H1 (cell line): ENCODE measurements at regions not wholly inside any gene's neighbourhood (a gene's known extent, or its start where the extent isn't known, plus 50 kb on each side); places are given as distances from the start of the nearest gene placed in this dataset.

Source experiments
- CTCF ChIA-PET: fragments of 300-600 bp; sonication (Branson Sonifier 250); formaldehyde crosslinking; loops from one replicate; lab custom pipeline; 2021; ENCODE audit not compliant: partially characterized antibody; lab: Charles Lee
- POLR2A ChIA-PET: fragments of 300-600 bp; sonication (Branson Sonifier 250); formaldehyde crosslinking; loops from one replicate; lab custom pipeline; 2021; ENCODE audit warnings: inconsistent platforms; ENCODE audit not compliant: partially characterized antibody; lab: Charles Lee
- DNase-seq, 2 experiments: peaks; one replicate each; pipeline versions ENCODE4 v3.0.0 to v3.0.0-alpha.2; 2010 to 2022; ENCODE audit warnings: low spot score in 2 of 2, low read depth in 1 of 2, mixed read lengths in 1 of 2
- FAIRE-seq: peaks from 2 replicates; lab custom pipeline; 2011; peaks lifted over from hg19 to GRCh38; lab: Jason Lieb, UNC
- H2AFZ ChIP-seq: 2 replicates; pipeline ENCODE4 v1.8.1; 2012; ENCODE audit warnings: low read length, inconsistent platforms
- H2AK5ac ChIP-seq: 2 replicates; pipeline ENCODE4 v1.6.1; 2013; ENCODE audit warnings: low read depth, low read length
- H2BK120ac ChIP-seq: replicated peaks from 2 replicates; pipeline ENCODE3; 2013; ENCODE audit warnings: low read depth, low read length, inconsistent platforms
- H2BK12ac ChIP-seq: 2 replicates; pipeline ENCODE4 v1.6.1; 2013; ENCODE audit warnings: low read depth, low read length
- H2BK15ac ChIP-seq: 2 replicates; pipeline ENCODE4 v1.6.1; 2013; ENCODE audit warnings: low read length
- H2BK20ac ChIP-seq: 2 replicates; pipeline ENCODE4 v1.6.1; 2013; ENCODE audit warnings: low read length
- H2BK5ac ChIP-seq: 2 replicates; pipeline ENCODE4 v1.6.1; 2013; ENCODE audit warnings: low read depth, low read length
- H3K14ac ChIP-seq: 2 replicates; pipeline ENCODE4 v1.6.1; 2013; ENCODE audit warnings: inconsistent platforms; ENCODE audit not compliant: insufficient read length
- H3K18ac ChIP-seq: 2 replicates; pipeline ENCODE4 v1.6.1; 2013; ENCODE audit warnings: low read length; ENCODE audit errors: extremely low read depth
- H3K23ac ChIP-seq: 2 replicates; pipeline ENCODE4 v1.6.1; 2013; ENCODE audit warnings: inconsistent platforms; ENCODE audit not compliant: insufficient read length
- H3K23me2 ChIP-seq: 2 replicates; pipeline ENCODE4 v1.6.1; 2013; ENCODE audit warnings: low read depth, low read length
- H3K27ac ChIP-seq: 2 replicates; pipeline ENCODE4 v1.6.1; 2011; ENCODE audit warnings: low read depth, low read length, inconsistent platforms
- H3K27me3 ChIP-seq, 4 experiments: replicated peaks in 1 of 4; 1 replicate in 1 of 4; 2 replicates in 3 of 4; pipeline versions ENCODE4 v1.6.1 to v1.8.1; 2011 to 2013; ENCODE audit warnings: low read length in 3 of 4, mild to moderate bottlenecking in 3 of 4, inconsistent platforms in 2 of 4, mixed read lengths in 2 of 4, moderate library complexity in 1 of 4; ENCODE audit not compliant: control insufficient read depth in 3 of 4, insufficient read depth in 3 of 4; ENCODE audit errors: extremely low read depth in 1 of 4
- H3K36me3 ChIP-seq, 4 experiments: 2 replicates each; pipeline versions ENCODE4 v1.6.1 to v1.8.1; 2011 to 2013; ENCODE audit warnings: mild to moderate bottlenecking in 4 of 4, low read length in 3 of 4, moderate library complexity in 2 of 4, control low read depth in 1 of 4, inconsistent platforms in 1 of 4; ENCODE audit not compliant: insufficient read depth in 4 of 4, control insufficient read depth in 2 of 4
- H3K4ac ChIP-seq: replicated peaks from 2 replicates; pipeline ENCODE3; 2013; ENCODE audit warnings: low read length, low read depth, mixed read lengths, inconsistent platforms; ENCODE audit not compliant: insufficient read length
- H3K4me1 ChIP-seq, 4 experiments: replicated peaks in 1 of 4; 1 replicate in 1 of 4; 2 replicates in 3 of 4; pipeline versions ENCODE4 v1.6.1 to v1.8.1; 2011 to 2013; ENCODE audit warnings: low read length in 3 of 4, inconsistent platforms in 2 of 4, mixed read lengths in 1 of 4; ENCODE audit not compliant: insufficient read depth in 4 of 4, control insufficient read depth in 3 of 4
- H3K4me2 ChIP-seq, 2 experiments: 2 replicates each; pipeline versions ENCODE4 v1.6.1 to v1.8.1; 2011 to 2013; ENCODE audit warnings: low read depth in 2 of 2, low read length in 2 of 2, control low read depth in 1 of 2, inconsistent platforms in 1 of 2, mild to moderate bottlenecking in 1 of 2; ENCODE audit not compliant: insufficient read depth in 1 of 2
- H3K4me3 ChIP-seq, 4 experiments: fragments of 200-600, 300-600 bp in 1 of 4; sonication (generic), shearing (Covaris generic), sonication (Bioruptor Twin) in 1 of 4; 2 replicates each; pipeline versions ENCODE4 v1.5.1 to v1.8.1; 2011 to 2016; ENCODE audit warnings: low read length in 4 of 4, low read depth in 3 of 4, control low read depth in 2 of 4, inconsistent platforms in 2 of 4, mild to moderate bottlenecking in 2 of 4, mixed read lengths in 1 of 4, moderate library complexity in 1 of 4; ENCODE audit not compliant: insufficient read depth in 2 of 4; ENCODE audit errors: extremely low read depth in 1 of 4
- H3K56ac ChIP-seq: replicated peaks from 2 replicates; pipeline ENCODE3; 2013; ENCODE audit warnings: low read depth, mild to moderate bottlenecking, mixed read lengths, low read length, inconsistent platforms; ENCODE audit not compliant: insufficient read length
- H3K79me1 ChIP-seq: 2 replicates; pipeline ENCODE4 v1.6.1; 2013; ENCODE audit warnings: low read depth, low read length, control low read depth
- H3K79me2 ChIP-seq, 2 experiments: 2 replicates each; pipeline versions ENCODE4 v1.6.1 to v1.8.1; 2012 to 2013; ENCODE audit warnings: low read length in 2 of 2, mild to moderate bottlenecking in 2 of 2, inconsistent platforms in 1 of 2; ENCODE audit not compliant: insufficient read depth in 2 of 2, control insufficient read depth in 1 of 2
- H3K9ac ChIP-seq, 4 experiments: replicated peaks in 1 of 4; 1 replicate in 1 of 4; 2 replicates in 3 of 4; pipeline versions ENCODE4 v1.6.1 to v1.8.1; 2011 to 2013; ENCODE audit warnings: low read depth in 3 of 4, low read length in 3 of 4, control low read depth in 2 of 4, mild to moderate bottlenecking in 2 of 4, moderate library complexity in 2 of 4, inconsistent platforms in 1 of 4; ENCODE audit errors: extremely low read depth in 1 of 4
- H3K9me3 ChIP-seq, 2 experiments: 2 replicates each; pipeline versions ENCODE4 v1.6.1 to v1.8.1; 2012 to 2013; ENCODE audit warnings: mild to moderate bottlenecking in 2 of 2, moderate library complexity in 2 of 2, control low read depth in 1 of 2, inconsistent platforms in 1 of 2, low read depth in 1 of 2, low read length in 1 of 2, mixed read lengths in 1 of 2; ENCODE audit not compliant: insufficient read depth in 2 of 2
- H4K20me1 ChIP-seq, 2 experiments: replicated peaks in 1 of 2; 2 replicates each; pipeline versions ENCODE3 to v1.8.1; 2011 to 2013; ENCODE audit warnings: inconsistent platforms in 2 of 2, low read length in 2 of 2, mild to moderate bottlenecking in 1 of 2; ENCODE audit not compliant: insufficient read depth in 2 of 2, control insufficient read depth in 1 of 2
- H4K5ac ChIP-seq: 2 replicates; pipeline ENCODE4 v1.6.1; 2013; ENCODE audit warnings: low read length, low read depth, mixed read lengths, inconsistent platforms; ENCODE audit not compliant: insufficient read length
- H4K8ac ChIP-seq: 2 replicates; pipeline ENCODE4 v1.8.0; 2013; ENCODE audit warnings: mild to moderate bottlenecking, moderate library complexity, low read length, inconsistent platforms; ENCODE audit not compliant: insufficient read depth; ENCODE audit errors: extremely low read depth
- H4K91ac ChIP-seq: replicated peaks from 2 replicates; pipeline ENCODE3; 2013; ENCODE audit warnings: low read length, mixed read lengths, inconsistent platforms; ENCODE audit not compliant: insufficient read length
- ASH2L ChIP-seq: fragments of 200-600, 300-600 bp; sonication (generic); IDR thresholded peaks from one replicate; pipeline ENCODE4 v1.7.1; 2017; ENCODE audit warnings: low read length
- GTF2F1 ChIP-seq: IDR thresholded peaks from 2 replicates; pipeline ENCODE4 v1.6.1; 2012; ENCODE audit warnings: low read depth, low read length, improper control_type of control experiment, borderline replicate concordance
- NRF1 ChIP-seq: IDR thresholded peaks from 2 replicates; pipeline ENCODE4 v1.6.1; 2011; ENCODE audit warnings: mild to moderate bottlenecking, low read depth, low read length, improper control_type of control experiment
- RBBP5 ChIP-seq: IDR thresholded peaks from 2 replicates; pipeline ENCODE4 v1.7.1; 2012; ENCODE audit warnings: low read depth, mild to moderate bottlenecking, inconsistent platforms, low read length, moderate library complexity, borderline replicate concordance
- RFX5 ChIP-seq: IDR thresholded peaks from 2 replicates; pipeline ENCODE4 v1.6.1; 2011; ENCODE audit warnings: low read depth, low read length, improper control_type of control experiment, borderline replicate concordance
- RNF2 ChIP-seq: fragments of 200-900, 300-1000 bp; sonication (generic); IDR thresholded peaks from 2 replicates; pipeline ENCODE4 v1.7.1; 2016; ENCODE audit warnings: borderline replicate concordance, low read depth, mild to moderate bottlenecking, antibody characterized with exemption, low read length; ENCODE audit not compliant: poor library complexity, severe bottlenecking; ENCODE audit errors: missing control alignments
- SIN3A ChIP-seq, 2 experiments: IDR thresholded peaks in 1 of 2; conservative IDR thresholded peaks in 1 of 2; 2 replicates each; pipeline ENCODE4 v1.6.1; 2011 to 2012; ENCODE audit warnings: low read length in 2 of 2, improper control_type of control experiment in 1 of 2, low read depth in 1 of 2, mild to moderate bottlenecking in 1 of 2
- SIX5 ChIP-seq: IDR thresholded peaks from 2 replicates; pipeline ENCODE4 v1.6.1; 2011; ENCODE audit warnings: mild to moderate bottlenecking, low read depth, low read length
- SRF ChIP-seq: IDR thresholded peaks from 2 replicates; pipeline ENCODE4 v1.6.1; 2011; ENCODE audit warnings: mild to moderate bottlenecking, low read depth, low read length, moderate library complexity
- TCF12 ChIP-seq: IDR thresholded peaks from 2 replicates; pipeline ENCODE4 v1.6.1; 2011; ENCODE audit warnings: low read depth, mild to moderate bottlenecking, low read length
- YY1 ChIP-seq: IDR thresholded peaks from 2 replicates; pipeline ENCODE4 v1.6.1; 2011; ENCODE audit warnings: low read depth, mild to moderate bottlenecking, low read length
- ZNF274 ChIP-seq: IDR thresholded peaks from 2 replicates; pipeline ENCODE4 v1.7.0; 2012; ENCODE audit warnings: low read length, borderline replicate concordance; ENCODE audit errors: extremely low read depth
- WGBS, 2 experiments: shearing (Covaris generic) in 1 of 2; methylation state at CpG; one replicate each; pipeline versions ENCODE4 v1.1.6 to v1.1.7; 2013 to 2015; ENCODE audit warnings: low lambda C conversion rate in 2 of 2, mixed read lengths in 2 of 2, inconsistent platforms in 1 of 2, low coverage in 1 of 2, missing lambda C conversion rate in 1 of 2; ENCODE audit not compliant: insufficient replicate concordance in 2 of 2, insufficient coverage in 1 of 2, insufficient read length in 1 of 2; ENCODE audit errors: extremely low coverage in 1 of 2, missing lambda C conversion rate in 1 of 2; 5-methylcytosine and 5-hydroxymethylcytosine counted together

- 86% methylated on average over 18 of the region's 18 CpGs; no CpG with 5 or more reads in 1 of the 2 experiments for WGBS, 2 experiments
- no peak overlapping the region for H3K27ac ChIP-seq
- no peak overlapping the region for H2AFZ ChIP-seq
- H3K4ac ChIP-seq = no peak overlapping the region
- H3K4me1 ChIP-seq = peaks cover 0 to 6% (median under 1%) of the 10 kb centered on the region in 4 experiments; a peak in 3 of 7 replicates
- FAIRE-seq (no peak), DNase-seq (no peak)
- H3K4me3 ChIP-seq = no peak overlapping the region
- CTCF ChIA-PET = interaction anchor here (0.6 to 0.9 kb wide), 3 partner anchors 11 to 702 kb away, joined by 3 read pairs; no protein-coding TSS in a partner anchor
- H2BK5ac ChIP-seq = no peak overlapping the region
- no peak overlapping the region for H3K4me2 ChIP-seq
- H4K91ac ChIP-seq = no peak overlapping the region
- no peak overlapping the region for H2BK20ac ChIP-seq
- H3K27me3 ChIP-seq = no peaks in the 10 kb centered on the region
- no peak overlapping the region for H4K8ac ChIP-seq
- H2AK5ac ChIP-seq = 0 out of 2 replicates have a peak overlapping the region, but pooled peaks have one; percentile 80
- H3K9me3 ChIP-seq = no peaks in the 10 kb centered on the region
- no peak overlapping the region for H3K18ac ChIP-seq
- no peak overlapping the region for H4K5ac ChIP-seq
- no peak overlapping the region for H2BK120ac ChIP-seq
- no peak overlapping the region for H3K56ac ChIP-seq
- H3K23me2 ChIP-seq = no peaks in the 10 kb centered on the region
- H2BK15ac ChIP-seq = no peak overlapping the region
- no peak overlapping the region for H3K9ac ChIP-seq
- POLR2A ChIA-PET = interaction anchor here (1.0 kb wide), 1 partner anchor 8 kb away, joined by 3 read pairs; no protein-coding TSS in a partner anchor
- H3K23ac ChIP-seq = no peak overlapping the region
- H3K79me1 ChIP-seq = no peaks in the 10 kb centered on the region
- H3K36me3 ChIP-seq = no peaks in the 10 kb centered on the region
- H3K79me2 ChIP-seq = no peaks in the 10 kb centered on the region
- no peaks in the 10 kb centered on the region for H4K20me1 ChIP-seq
- no peak overlapping the region for H2BK12ac ChIP-seq
- no peak overlapping the region for H3K14ac ChIP-seq
- TF ChIP-seq GTF2F1 (no peak), SIN3A (conservative IDR thresholded peaks at IDR 0.05 in 1 of 2, IDR thresholded peaks at IDR 0.05 in 1 of 2; ENCODE audit: low read depth in 1 of 2, low read length in 2 of 2) (no peak), RBBP5 (no peak), YY1 (no peak), ASH2L (no peak), NRF1 (no peak), RNF2 (no peak), RFX5 (no peak), SRF (no peak), ZNF274 (no peak), TCF12 (no peak), SIX5 (no peak)
Measured at GRCh38 chr9:124130277-124131075, 118.9 kb downstream of the LHX2 start.
